GM19452 (cell line): ENCODE measurements at regions not wholly inside any gene's neighbourhood (a gene's known extent, or its start where the extent isn't known, plus 50 kb on each side); places are given as distances from the start of the nearest gene placed in this dataset.
"Not testable (repeated sequence)": the region's sequence is repeated elsewhere in the genome, so short reads cannot be mapped to it uniquely, and the experiment has no call there.

Experiments used
- ATAC-seq: cut with Tn5 transposase; IDR thresholded peaks from one replicate; pipeline ENCODE4 v1.9.1; 2021; ENCODE audit not compliant: unreplicated experiment

DNA sequence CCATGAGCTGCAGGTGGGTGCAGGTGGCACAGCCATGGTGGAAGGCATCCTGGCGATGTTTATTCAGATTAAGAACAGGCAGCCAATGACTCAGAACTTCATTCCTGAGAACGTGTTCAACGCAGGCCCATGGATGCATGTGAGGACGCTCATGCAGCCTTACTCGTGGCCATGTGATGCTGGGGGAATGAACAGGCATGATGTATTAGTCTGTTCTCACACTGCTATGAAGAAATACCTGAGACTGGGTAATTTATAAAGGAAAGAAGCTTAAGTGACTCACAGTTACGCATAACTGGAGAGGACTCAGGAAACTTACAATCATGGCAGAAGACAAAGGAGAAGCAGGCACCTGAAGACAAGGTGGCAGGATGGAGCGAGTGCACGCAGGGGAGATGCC, 146.6 kb downstream of the RNASET2 start:
- no peak for ATAC-seq

GRCh38 chr6:166806962-166807757, 149.2 kb downstream of the RNASET2 start:
- no peak for ATAC-seq

- ATAC-seq = no peak
These were observed 150.0 kb downstream of the RNASET2 start for GRCh38 chr6:166806217-166806838.

DNA sequence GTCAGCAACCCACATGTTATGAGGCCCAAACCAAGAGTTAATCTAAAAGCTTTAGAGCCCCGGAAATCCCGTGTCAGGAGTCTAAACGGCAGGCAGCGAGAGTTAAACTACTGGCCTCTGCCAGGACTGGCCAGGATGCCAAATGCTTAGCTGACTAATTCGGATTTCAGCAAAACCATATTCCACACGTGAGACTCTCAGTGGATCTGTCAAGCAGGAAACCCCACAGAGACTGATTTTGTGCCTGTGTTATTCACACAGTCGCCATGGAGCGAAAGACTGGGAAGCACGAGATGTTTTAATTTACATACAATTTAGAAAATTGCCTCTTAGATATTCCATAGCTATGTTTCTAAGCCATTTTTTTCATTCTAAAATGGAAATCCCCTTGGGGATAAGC, 152.9 kb downstream of the RNASET2 start:
- ATAC-seq = no peak

- no peak for ATAC-seq
These were observed 153.9 kb downstream of the RNASET2 start for GRCh38 chr6:166802401-166802800.

GRCh38 chr6:166800137-166800536, 156.2 kb downstream of the RNASET2 start:
- no peak for ATAC-seq

DNA sequence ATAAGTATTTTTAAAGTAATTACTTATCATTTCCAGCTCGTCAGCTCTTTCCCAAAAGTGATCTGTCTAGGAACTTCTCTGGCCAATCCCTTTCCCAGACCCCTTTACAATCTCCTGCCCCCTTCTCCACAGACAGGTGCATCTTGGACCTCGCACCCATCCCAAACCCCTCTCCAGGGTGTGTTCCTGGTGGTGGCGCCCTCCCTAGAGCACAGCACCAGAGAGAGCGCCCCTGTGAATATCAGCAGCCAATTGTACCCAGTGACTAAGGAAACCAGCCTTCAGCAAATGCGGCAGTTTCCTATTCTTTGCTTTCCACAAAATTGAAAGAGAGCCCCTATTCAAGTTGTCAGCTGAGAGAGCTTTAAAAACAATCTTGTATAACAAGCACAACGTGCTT, 157.7 kb downstream of the RNASET2 start:
- ATAC-seq = no peak

DNA sequence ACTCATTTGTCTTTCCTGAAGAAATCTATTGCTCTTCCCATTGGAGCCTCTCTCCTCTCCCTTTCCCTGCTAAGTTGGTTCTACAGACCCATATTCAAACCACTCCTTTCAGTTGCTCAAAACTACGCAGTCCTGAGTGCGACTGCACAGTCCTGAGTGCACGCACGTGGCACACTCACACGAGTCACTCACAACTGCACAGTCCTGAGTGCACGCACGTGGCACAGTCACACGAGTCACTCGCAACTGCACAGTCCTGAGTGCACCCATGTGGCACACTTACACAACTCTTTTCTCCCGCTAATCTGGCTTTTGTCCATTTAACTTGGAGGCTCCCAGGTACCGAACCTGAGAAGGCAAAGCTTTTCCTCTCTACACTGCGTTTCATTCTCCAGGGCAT, 159.7 kb downstream of the RNASET2 start:
- no peak for ATAC-seq

GRCh38 chr6:166795879-166796278, 160.5 kb downstream of the RNASET2 start:
- ATAC-seq = no peak

- not testable (repeated sequence) for ATAC-seq
These were observed 163.8 kb upstream of the RPS6KA2 start for GRCh38 chr6:166790808-166791207.

DNA sequence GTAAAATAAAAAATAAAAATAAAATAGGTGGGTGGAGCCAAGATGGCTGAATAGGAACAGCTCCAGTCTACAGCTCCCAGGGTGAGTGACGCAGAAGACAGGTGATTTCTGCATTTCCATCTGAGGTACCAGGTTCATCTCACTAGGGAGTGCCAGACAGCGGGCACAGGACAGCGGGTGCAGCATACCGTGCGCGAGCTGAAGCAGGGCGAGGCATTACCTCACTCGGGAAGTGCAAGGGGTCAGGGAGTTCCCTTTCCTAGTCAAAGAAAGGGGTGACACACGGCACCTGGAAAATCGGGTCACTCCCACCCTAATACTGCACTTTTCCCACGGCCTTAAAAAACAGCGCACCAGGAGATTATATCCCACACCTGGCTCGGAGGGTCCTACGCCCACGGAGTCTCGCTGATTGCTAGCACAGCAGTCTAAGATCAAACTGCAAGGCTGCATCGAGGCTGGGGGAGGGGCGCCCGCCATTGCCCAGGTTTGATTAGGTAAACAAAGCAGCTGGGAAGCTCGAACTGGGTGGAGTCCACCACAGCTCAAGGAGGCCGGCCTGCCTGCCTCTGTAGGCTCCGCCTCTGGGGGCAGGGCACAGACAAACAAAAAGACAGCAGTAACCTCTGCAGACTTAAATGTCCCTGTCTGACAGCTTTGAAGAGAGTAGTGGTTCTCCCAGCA, 161.9 kb upstream of the RPS6KA2 start:
- not testable (repeated sequence) for ATAC-seq

DNA sequence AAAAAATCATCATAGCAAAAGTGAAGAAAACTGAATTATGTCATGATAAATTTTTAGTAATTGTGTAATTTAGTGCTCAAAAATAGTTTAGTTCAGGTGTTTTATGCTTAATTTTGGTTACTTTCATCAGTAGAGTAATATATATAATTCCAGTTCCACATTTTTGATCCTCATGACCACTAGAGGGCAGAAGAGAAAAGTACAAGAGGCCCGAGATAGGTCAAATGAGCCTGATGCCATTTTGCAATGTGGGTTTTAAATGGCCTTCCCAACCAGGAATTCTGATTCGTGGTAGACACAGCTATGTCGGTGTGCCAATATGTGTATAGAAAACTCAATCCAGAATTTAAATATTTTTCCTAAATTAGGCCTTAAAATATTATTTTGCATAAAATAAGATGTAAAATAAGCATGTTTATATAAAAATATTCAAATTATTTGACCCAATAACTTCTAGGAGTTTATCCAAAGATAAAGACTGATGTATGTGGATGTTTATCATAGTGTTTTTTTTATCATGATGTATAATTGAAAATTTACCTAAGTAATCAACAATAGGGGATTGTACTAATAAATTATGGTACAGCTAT, 159.7 kb upstream of the RPS6KA2 start:
- no peak for ATAC-seq

DNA sequence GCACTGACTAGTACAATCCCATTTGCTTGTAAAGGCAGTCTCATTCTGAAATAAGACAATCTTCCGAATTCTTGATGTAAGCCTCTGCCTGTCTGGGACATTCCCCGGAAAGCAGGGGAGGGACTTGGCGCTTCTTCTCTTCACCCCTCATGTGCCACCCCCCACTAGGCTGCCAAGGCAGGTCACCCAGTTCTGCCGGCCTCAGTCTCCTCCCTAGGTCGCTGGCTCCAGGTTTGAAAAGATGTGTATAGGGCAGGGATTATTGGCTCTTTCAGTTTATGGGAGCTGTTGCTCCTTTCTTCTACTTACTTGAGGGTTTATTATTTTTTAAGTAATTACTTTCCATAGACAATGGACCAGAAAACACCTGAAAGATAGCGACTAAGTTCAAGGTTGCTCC, 158.1 kb upstream of the RPS6KA2 start:
- no peak for ATAC-seq

- no peak for ATAC-seq
These were observed 157.6 kb upstream of the RPS6KA2 start for GRCh38 chr6:166784691-166785090.

DNA sequence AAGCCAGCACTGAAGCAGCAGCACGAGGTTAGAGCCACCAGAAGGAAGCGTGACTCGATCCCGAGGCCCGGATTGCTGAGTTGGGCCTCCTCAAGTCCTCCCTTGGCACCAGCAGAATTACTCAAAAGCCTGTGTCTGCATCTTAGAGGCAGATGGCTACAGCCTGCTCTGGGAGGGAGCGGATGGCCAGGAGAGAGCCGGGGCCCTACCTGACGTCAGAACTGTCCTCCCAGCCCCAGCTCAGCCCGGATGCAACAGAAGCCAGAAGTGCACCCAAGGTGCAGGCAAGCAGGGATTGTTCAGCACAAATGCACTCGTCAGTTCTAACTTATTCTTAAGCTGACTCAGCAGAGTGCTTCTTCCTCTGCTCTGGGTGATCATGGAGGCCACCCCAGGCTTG, 155.5 kb upstream of the RPS6KA2 start:
- no peak for ATAC-seq

DNA sequence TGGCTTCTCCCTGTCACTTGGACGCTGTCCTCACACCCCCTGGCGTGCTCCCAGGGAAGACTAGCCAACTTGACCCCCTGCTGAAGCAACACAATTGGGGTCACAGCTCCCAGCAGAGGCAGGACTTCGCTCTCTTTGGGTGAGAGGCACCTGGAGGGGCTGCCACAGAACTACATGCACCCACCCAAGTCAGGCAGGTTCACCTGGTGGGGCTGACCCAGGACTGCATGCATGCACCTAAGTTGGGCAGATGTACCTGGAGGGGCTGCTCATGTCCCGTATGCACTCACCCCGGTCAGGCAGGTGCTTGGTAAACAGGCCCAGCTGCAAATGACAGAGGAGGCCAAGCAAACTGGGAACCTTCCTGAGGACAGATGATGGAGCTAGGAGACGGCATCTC, 154.3 kb upstream of the RPS6KA2 start:
- ATAC-seq = no peak

GRCh38 chr6:166779963-166780683, 153.1 kb upstream of the RPS6KA2 start:
- no peak for ATAC-seq

GRCh38 chr6:166779381-166779780, 152.3 kb upstream of the RPS6KA2 start:
- no peak for ATAC-seq

DNA sequence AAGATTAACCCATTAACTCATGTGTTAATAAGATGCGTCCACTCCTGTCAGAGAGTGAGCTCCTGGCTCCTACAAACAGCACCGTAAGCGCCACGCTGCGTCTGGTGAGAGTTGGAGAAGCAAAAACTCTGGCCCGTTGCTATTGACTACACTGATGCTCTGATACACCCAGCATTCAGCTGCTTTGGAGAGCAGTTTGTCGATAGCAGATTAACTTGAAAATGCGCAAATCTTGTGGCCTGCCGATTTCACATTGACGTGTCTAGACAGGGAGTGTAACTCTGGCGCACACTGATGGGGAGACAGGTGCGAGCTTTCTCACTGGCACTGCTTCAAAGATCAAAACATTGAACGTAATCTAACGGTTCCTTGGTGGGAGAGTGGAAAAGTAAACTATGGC, 151.7 kb upstream of the RPS6KA2 start:
- ATAC-seq = no peak

DNA sequence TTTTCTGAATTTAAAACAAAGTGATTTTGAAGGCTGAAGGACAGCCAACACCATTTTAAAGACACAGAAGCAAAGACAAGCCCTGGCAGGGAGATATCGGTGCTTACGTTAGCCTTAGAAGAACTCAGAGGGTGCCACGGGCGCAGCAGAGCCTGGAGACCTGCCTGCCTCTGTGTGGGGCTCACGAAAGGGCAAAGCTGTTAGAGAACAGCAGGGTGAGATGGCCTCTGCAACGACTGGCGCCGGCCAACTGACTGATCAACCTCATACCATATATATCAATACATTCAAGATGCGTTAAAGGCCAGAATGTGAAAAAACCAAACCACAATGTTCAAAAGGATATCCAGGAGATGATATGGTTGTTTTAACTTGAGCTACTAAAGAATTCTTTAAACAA, 151.0 kb upstream of the RPS6KA2 start:
- ATAC-seq = no peak

DNA sequence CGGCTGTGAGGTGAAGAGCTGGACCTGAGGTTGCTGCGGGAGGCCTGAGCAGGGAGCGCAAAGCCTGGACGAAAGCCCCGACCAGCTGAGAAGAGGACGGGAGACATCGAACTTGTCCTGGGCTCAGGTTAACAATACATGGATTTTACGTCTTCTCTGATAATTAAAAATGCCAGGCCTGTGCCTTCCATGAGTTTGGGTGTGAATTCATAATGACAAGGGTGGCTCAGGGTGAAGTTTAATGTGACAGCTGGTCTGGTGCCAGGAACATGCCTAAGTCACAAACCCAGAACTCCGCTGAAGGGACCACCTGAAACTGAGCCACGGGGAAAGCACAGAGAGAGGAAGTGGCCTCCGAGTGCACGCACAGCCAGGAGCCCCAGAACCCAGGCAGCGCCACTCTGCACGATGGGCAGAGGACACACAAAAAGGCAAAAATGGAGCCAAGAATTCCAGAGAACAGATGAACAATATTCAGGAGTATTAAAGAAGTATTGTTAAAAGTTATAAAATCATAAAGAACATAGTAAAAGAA, 150.1 kb upstream of the RPS6KA2 start:
- no peak for ATAC-seq
